Neutrophil (primary cell): ENCODE measurements at regions not wholly inside any gene's neighbourhood (a gene's known extent, or its start where the extent isn't known, plus 50 kb on each side); places are given as distances from the start of the nearest gene placed in this dataset.

ENCODE experiments used
- H3K27ac ChIP-seq: fragments of 200-600 bp; sonication (generic); 2 replicates; pipeline ENCODE4 v1.5.1; 2016; ENCODE audit warnings: mild to moderate bottlenecking, moderate library complexity
- H3K27me3 ChIP-seq: fragments of 200-600 bp; sonication (generic); 2 replicates; pipeline ENCODE4 v1.6.0; 2016; ENCODE audit warnings: mild to moderate bottlenecking
- H3K36me3 ChIP-seq: fragments of 200-600 bp; sonication (generic); 2 replicates; pipeline ENCODE4 v1.5.1; 2017
- H3K4me1 ChIP-seq, 2 experiments: fragments of 200-600 bp in 1 of 2; sonication (generic) in 1 of 2; 1 replicate in 1 of 2; 2 replicates in 1 of 2; pipeline versions ENCODE4 v1.5.1 to v1.6.1; 2013 to 2016; ENCODE audit warnings: low read depth in 1 of 2, low read length in 1 of 2, mild to moderate bottlenecking in 1 of 2, moderate library complexity in 1 of 2; ENCODE audit not compliant: control insufficient read depth in 1 of 2, insufficient read depth in 1 of 2
- H3K4me3 ChIP-seq, 2 experiments: fragments of 200-600 bp in 1 of 2; sonication (generic) in 1 of 2; 1 replicate in 1 of 2; 2 replicates in 1 of 2; pipeline ENCODE4 v1.5.1; 2013 to 2016; ENCODE audit warnings: low read depth in 1 of 2, low read length in 1 of 2, mild to moderate bottlenecking in 1 of 2, moderate library complexity in 1 of 2
- H3K9me3 ChIP-seq: fragments of 200-600 bp; sonication (generic); 2 replicates; pipeline ENCODE4 v1.5.1; 2016
- TF ChIP-seq, protein P1 (sequence below): fragments of 200-600 bp; sonication (generic); IDR thresholded peaks from 2 replicates; pipeline ENCODE4 v1.5.1; 2016; ENCODE audit warnings: antibody characterized with exemption

DNA sequence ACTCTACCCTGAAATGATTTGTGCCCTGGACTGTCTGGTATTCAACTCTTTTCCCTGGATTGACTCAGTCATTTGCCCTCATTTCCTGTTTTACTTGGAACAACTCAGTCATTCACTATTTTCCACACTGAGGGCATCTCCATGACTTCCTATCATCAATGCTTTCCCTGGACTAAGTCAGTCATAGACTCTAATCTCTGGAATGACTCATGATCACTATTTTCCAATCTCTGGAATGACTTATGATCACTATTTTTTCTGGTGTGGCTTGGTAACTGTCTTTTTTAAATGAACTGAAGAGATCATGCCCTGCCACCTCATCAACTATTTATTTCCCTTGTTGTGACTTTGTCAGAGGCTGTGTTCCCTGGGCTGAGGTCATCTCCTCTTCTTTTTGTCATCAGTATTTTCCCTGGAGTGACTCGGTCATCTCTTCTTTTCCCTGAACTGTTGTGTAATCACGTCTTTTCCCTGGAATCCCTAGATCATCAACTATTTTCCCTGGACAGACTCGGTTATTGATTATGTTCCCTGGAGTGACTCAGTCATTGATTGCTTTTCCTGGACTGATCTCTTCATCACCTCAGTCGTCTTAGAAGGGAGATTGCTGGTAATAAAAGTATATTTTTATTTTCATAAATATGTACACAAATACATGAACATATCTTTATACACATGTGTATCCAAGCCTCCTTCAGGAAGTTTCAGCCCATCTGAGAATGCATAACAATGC lies 327.1 kb upstream of the VCX start:
- H3K4me1 ChIP-seq: no peaks in the 10 kb centered on the region
- no peak overlapping the region for H3K27ac ChIP-seq
- no peaks in the 10 kb centered on the region for H3K36me3 ChIP-seq

GRCh38 chrX:7514871-7515599 lies 327.9 kb upstream of the VCX start:
- TF ChIP-seq, protein P1, sequence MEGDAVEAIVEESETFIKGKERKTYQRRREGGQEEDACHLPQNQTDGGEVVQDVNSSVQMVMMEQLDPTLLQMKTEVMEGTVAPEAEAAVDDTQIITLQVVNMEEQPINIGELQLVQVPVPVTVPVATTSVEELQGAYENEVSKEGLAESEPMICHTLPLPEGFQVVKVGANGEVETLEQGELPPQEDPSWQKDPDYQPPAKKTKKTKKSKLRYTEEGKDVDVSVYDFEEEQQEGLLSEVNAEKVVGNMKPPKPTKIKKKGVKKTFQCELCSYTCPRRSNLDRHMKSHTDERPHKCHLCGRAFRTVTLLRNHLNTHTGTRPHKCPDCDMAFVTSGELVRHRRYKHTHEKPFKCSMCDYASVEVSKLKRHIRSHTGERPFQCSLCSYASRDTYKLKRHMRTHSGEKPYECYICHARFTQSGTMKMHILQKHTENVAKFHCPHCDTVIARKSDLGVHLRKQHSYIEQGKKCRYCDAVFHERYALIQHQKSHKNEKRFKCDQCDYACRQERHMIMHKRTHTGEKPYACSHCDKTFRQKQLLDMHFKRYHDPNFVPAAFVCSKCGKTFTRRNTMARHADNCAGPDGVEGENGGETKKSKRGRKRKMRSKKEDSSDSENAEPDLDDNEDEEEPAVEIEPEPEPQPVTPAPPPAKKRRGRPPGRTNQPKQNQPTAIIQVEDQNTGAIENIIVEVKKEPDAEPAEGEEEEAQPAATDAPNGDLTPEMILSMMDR: no peak
- no peaks in the 10 kb centered on the region for H3K4me1 ChIP-seq
- no peak overlapping the region for H3K4me3 ChIP-seq
- H3K27ac ChIP-seq: no peak overlapping the region
- no peaks in the 10 kb centered on the region for H3K36me3 ChIP-seq
- no peaks in the 10 kb centered on the region for H3K9me3 ChIP-seq
- H3K27me3 ChIP-seq: no peaks in the 10 kb centered on the region

More for the DNA sequence above, 327.1 kb upstream of the VCX start:
- Histone ChIP-seq H3K4me3 (no peak overlapping the region), H3K9me3 (no peaks in the 10 kb centered on the region), H3K27me3 (no peaks in the 10 kb centered on the region)
- TF ChIP-seq, protein P1: no peak

DNA sequence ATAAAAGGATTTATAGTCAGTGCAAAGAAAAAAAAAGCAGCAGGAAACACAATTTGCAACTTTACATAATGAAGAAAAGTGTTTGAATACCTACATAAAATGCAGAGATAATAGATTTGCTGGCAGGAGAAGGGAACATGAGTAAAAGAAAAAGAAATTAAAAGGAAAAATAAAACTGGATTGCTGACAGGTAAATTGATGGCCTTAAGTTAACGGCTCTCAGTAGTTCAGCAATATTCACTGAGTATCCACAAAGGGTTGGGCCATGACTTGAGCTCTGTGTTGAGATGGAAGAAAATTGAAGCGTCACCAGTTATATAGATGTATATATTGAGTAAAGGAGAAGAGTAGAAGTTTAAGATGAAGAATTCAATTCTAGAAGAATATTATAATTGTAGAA lies 330.1 kb upstream of the VCX start:
- Histone ChIP-seq H3K27me3 (no peaks in the 10 kb centered on the region), H3K4me1 (no peaks in the 10 kb centered on the region), H3K27ac (no peak overlapping the region), H3K4me3 (no peak overlapping the region), H3K9me3 (no peaks in the 10 kb centered on the region), H3K36me3 (no peaks in the 10 kb centered on the region)
- TF ChIP-seq, protein P1: no peak

DNA sequence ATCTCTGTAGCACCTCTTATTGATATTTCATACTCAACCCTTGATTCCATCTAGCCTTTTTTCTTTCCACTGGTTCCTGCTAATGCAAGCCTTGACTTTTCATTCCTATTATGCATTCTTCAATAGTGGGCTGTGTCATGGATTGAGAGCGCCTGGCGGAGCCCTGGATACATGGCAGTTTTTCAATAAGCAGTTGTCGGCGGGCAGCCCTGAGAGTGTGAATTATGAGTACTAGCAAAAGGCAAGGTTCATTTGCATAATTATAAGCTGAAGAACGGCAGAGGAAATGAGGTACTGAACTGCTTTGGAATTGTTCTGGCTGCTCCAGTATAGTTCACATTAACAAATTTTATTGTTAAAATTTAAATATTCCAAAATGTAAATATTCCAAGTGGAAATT lies 339.7 kb upstream of the VCX start:
- Histone ChIP-seq H3K9me3 (no peaks in the 10 kb centered on the region), H3K4me1 (no peaks in the 10 kb centered on the region), H3K27ac (no peak overlapping the region), H3K4me3 (no peak overlapping the region), H3K27me3 (no peaks in the 10 kb centered on the region), H3K36me3 (no peaks in the 10 kb centered on the region)
- TF ChIP-seq, protein P1: no peak

GRCh38 chrX:7500386-7500785 lies 342.6 kb upstream of the VCX start:
- Histone ChIP-seq H3K36me3 (no peaks in the 10 kb centered on the region), H3K4me3 (no peak overlapping the region), H3K27me3 (no peaks in the 10 kb centered on the region), H3K4me1 (no peaks in the 10 kb centered on the region), H3K9me3 (no peaks in the 10 kb centered on the region), H3K27ac (no peak overlapping the region)
- TF ChIP-seq, protein P1: no peak
